HuH-7 (cell line): ENCODE measurements at regions not wholly inside any gene's neighbourhood (a gene's known extent, or its start where the extent isn't known, plus 50 kb on each side); places are given as distances from the start of the nearest gene placed in this dataset.
"Not testable (repeated sequence)": the region's sequence is repeated elsewhere in the genome, so short reads cannot be mapped to it uniquely, and the experiment has no call there.

Experiments
- DNase-seq: peaks from one replicate; pipeline ENCODE4 v3.0.0; 2011; ENCODE audit warnings: low spot score

- no peak for DNase-seq
These were observed 723.1 kb downstream of the MATN1 start for GRCh38 chr1:30000266-30000665.

DNA sequence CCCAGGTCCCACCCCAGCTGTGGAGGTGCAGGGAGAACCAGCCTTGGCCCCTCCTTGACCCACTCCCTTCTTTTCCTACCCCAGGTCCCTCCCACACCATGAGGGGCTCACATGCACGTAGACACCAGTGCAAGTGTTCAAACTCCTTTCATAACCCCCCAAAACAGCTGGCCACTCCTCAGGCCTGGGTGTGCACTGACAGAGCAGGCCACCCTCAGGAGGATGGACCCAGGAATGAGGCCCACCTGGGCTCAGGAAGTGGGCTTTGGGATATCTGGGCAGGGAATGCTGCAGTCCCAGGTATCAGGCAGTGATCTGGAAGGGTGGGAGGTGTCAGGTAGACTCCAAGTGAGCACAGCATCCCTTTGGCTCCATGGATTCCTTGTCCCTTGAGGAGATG, 723.8 kb downstream of the MATN1 start:
- DNase-seq: no peak

DNA sequence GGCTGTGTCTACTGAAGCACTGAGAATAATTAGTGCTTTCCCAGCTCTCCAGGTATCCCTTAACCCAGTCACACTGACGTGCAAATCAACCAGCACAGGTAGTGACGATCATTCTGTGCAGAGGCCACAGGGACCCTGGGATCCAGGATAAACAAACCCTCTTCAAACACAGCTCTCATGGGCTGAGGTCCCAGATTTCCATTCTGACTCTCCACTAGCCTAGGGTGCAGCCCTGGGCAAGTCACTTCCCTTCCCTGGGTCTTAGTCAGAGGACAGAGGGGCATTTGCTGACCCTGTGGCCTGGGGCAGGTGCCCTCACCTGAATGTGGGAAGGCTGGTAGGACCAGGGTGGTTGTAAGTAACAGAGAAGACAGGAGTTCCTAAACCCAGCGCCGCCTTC, 724.7 kb downstream of the MATN1 start:
- no peak for DNase-seq

GRCh38 chr1:29997818-29998217, 725.6 kb downstream of the MATN1 start:
- DNase-seq: not testable (repeated sequence)

DNA sequence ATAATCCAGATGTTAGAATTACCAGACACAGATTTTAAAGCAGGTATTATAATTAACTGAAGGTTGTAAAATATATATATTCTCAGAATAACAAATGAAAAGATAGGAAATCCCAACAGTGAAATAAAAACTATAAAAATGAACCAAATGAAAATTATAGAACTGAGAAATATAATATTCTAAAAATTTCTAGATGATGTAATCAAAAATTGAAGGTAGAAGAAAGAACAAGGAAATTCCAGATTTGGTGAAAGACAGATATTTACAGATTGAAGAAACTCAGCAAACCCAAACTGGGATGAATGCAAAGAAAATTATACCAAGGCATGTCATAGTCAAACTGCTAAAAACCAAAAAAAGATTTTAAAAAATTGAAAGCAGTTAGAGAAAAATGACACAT, 729.4 kb downstream of the MATN1 start:
- DNase-seq: no peak

DNA sequence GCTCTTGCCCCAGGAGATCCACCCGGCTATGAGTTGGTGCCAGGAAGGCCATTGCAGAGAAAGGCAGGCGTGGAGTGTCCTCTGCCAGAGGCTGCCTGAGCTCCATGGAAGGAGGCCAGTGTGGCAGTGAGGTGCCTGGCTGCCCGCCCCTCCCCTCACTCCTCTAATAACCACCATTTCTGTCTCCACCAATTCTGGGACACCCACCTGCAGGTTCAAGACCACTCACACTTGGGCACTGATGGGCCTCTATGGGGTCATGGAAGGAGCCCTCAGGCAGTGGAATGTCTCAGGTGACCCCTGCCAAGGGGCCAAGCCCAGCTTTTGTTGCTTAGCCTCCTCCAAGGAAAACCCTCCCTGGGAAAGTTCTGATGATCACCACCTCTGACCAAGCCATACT, 731.6 kb downstream of the MATN1 start:
- DNase-seq: no peak

- DNase-seq: no peak
These were observed 732.4 kb downstream of the MATN1 start for GRCh38 chr1:29991025-29991424.

DNA sequence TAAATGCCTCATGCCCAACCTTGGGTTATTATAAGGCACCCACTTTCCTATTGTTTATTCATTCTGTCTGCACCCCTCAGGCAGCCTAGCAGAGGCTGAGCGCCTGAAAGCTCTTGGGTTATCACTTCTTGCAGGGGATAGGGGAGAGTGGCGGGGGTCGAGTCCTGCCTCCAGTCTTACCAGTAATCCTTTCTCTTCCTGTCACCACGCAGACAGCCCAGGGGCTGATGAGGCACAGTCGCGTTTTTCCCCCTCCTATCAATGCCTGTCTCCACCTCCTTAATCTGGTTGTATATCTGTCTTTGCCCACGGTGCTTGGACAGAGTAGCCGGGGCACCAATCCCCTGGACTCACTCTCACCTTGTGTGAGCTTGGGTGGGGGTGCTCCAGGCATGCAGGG, 733.1 kb downstream of the MATN1 start:
- DNase-seq: no peak

GRCh38 chr1:29986986-29987385, 736.4 kb downstream of the MATN1 start:
- DNase-seq: no peak

DNA sequence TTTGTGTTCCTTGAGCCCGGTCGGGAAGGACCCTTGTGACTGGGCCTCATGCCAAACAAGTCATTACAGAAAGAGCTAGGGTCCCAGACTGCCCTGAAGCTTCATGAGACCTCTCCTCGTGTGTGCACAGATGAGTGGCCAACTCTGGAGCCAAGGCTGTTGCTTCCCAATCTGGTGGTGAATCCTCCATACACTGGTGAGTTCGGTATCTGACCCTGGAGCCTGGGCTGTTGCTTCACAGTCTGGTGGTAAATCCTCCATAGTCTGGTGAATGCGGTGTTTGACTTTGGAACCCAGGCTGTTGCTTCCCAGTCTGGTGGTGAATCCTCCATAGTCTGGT, 737.8 kb downstream of the MATN1 start:
- DNase-seq: no peak

DNA sequence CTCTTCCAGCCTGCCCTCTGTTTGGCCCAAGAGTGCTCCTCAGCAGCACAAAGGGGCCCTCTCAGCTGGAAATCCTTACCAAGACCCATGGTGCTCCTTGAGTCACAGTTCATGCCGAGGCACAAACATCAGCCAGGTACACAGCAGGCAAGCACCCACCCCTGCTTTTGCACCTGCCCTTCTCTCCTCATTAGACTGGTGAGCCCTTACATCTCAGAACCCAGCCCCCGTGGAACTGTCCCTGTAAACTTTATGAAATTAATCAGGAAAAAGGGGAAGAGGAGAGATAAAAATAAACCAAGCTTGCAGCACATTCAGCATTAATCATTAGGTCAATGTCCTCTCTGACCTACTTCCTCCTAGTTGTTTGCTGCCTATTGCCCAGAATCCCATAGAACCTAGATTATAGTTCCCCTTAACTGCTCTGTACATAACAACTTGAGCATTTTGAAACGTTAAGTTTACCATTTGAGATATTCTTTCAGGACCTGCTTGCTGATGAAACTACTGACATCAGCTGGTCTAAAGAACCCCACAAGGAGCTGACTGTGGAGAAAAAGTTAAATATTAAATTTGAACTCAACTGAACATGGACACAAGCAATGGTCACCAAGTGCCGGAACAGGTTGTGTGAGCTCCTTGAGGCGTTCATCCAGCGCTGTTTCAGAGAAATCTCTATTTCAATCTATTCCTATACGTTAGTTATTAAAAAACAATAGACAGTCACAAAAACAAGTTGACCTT, 738.4 kb downstream of the MATN1 start:
- no peak for DNase-seq

- DNase-seq: no peak
These were observed 739.1 kb downstream of the MATN1 start for GRCh38 chr1:29984166-29984861.

- DNase-seq: no peak
These were observed 740.1 kb downstream of the MATN1 start for GRCh38 chr1:29983321-29983720.

- DNase-seq: no peak
These were observed 741.7 kb downstream of the MATN1 start for GRCh38 chr1:29981586-29982239.

- no peak for DNase-seq
These were observed 741.2 kb downstream of the PTPRU start for GRCh38 chr1:29977550-29977949.

GRCh38 chr1:29975036-29975694, 738.8 kb downstream of the PTPRU start:
- peak; percentile 40 for DNase-seq

DNA sequence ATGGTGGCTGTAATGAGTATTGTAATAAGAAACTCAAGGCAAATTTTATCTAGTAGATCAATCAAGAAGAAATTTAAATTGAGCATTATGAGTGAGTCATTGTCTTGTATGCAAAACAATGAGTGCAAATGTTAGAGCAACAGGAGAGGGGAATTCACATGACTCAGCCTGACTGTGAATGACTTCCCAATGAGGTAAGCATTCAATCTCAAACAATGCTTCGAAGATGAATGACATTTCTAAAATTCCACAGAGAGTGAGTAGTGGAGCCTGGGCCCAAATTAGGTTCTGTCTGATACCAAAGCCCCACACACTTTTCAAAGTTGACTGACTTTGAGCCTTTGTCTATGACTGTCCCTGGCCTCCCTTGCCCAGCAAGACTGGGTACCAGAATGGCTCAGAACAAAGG, 738.0 kb downstream of the PTPRU start:
- no peak for DNase-seq

GRCh38 chr1:29973406-29973805, 737.1 kb downstream of the PTPRU start:
- DNase-seq: no peak

DNA sequence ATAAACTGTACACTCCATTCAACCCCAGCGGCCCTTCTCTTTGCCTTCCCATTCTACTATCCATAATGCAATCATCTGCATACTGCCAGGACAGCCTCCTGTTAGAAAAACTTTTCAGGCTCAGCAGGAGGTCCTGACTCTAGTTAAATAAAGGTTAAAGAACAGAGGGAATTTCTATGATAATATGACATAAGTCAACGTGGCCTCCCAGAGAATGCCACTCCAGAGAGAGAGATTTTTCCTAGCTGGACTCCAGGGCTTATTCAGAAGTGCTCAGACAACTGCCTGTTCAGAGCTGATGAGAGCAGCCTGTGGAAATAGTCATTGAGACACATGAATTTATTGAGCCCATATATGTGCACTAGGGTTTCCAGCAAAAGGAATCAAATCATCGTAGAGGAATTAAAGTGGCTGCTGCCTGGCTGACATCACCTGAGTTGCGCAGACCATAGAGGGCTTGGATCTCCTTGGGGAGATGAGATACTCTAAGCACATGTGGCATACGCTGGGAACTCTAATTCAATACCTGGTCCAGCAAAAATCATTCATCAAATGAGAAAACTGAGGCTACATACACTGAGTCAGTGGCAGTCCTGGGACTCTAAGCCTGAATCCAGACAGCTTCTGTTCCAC, 736.2 kb downstream of the PTPRU start:
- no peak for DNase-seq

GRCh38 chr1:29971703-29972102, 735.4 kb downstream of the PTPRU start:
- no peak for DNase-seq

DNA sequence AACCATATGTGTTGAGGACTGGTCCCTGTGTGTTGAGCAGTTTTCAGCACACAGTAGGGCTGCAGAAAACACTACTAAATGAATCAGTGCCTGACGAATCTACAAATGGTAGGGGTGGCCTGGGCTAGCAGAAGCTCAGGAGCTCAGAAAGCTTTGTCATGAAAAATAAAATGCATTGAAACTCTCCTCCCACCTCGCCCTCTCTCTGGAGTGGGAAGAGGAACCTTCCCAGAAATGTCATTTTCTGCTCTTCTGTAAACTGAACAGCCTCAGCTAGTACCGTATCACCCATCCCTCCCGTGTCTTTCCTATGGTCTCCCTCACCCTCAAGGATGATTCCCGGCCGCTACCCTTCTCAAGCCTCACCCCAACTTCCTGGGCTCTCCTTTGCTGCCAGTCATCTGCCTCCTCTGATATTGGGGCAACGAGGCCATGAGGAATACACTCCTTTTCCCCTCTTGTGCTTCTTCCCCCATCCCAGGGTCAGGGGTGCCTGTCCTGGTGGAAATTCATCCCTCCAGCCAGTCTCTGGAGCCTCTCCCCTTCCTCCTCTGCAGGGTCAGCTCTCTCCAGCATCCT, 734.5 kb downstream of the PTPRU start:
- no peak for DNase-seq

- DNase-seq: no peak
These were observed 733.3 kb downstream of the PTPRU start for GRCh38 chr1:29969576-29969975.
